HG02840 (cell line): ENCODE measurements at regions not wholly inside any gene's neighbourhood (a gene's known extent, or its start where the extent isn't known, plus 50 kb on each side); places are given as distances from the start of the nearest gene placed in this dataset.
"Not testable (repeated sequence)": the region's sequence is repeated elsewhere in the genome, so short reads cannot be mapped to it uniquely, and the experiment has no call there.

ENCODE experiments used
- ATAC-seq: cut with Tn5 transposase; IDR thresholded peaks from one replicate; pipeline ENCODE4 v1.9.1; 2021; ENCODE audit warnings: mild to moderate bottlenecking, moderate library complexity, moderate number of reproducible peaks; ENCODE audit not compliant: unreplicated experiment, low FRiP score

DNA sequence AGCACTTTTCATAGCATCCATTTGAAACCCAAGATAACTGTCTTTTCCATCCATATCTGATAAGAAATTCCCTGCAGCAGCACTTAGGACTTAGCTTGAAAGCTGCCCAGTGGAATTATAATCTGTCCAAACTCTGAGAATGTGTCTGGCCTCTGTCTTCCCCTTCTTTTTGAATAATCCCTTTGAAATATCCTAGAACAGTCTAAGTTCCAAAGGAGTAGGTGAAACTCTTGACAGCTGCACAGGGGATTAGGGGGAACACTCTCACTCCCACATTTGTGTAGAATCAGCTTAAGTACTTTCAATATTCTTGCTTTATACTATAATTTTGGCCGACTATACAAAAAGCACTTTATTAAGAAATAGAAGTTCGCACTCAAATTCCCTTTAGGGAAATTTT is 157.7 kb downstream of the PAPSS1 start:
- no peak for ATAC-seq

DNA sequence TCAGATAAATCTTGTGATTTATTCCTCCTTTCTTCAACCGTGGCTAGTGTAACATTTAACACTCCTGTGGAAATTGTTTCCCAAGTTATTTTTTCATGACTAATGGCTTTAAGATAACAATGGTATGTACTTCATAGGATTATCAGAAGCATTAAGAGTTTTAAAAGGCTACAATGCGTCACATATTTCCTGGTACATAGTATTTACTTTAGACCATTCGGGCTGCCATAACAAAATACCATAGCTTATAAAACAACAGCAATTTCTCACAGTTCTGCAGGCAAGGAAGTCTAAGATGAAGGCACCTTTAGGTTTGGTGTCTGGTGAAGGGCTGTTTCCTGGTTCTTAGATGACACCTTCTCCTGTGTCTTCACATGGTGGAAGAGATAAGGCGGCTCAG is 158.6 kb downstream of the PAPSS1 start:
- no peak for ATAC-seq

DNA sequence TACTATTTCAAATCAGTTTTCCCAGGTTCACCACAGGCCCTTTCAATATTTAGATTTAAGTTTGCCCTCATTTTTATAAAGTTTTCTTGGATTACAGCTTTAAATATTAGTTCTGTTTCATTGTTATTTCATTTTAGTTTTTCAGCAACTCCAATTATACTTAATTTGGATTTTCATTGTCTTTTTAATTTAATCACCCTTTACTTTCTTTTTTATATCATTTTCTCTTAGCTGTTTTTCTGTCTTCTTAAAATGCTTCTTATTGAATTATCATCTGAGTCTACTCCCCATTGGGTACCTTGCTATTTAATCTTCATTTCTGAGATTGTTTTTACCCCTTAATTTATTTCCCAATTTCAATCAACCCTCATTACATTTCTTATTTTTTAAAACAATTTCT is 160.4 kb downstream of the PAPSS1 start:
- ATAC-seq: no peak

DNA sequence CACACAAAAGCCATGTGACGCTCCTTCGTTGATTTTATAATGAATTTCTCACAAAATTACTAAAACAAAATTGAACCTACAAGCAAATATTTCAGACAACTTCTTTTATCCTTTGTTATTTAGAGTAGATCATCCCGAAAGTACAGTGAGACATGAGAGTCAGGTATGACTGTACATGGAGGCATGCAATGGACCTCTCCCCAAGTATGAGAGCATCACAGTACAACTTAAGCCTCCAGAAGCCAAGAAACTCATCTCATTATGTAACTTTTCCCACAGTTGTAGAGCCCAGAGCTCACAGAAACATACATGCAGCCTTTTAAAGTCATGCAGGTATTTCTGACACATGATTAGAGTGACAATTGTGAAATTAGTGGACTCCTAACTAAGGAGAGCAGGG is 167.7 kb downstream of the PAPSS1 start:
- ATAC-seq: no peak

DNA sequence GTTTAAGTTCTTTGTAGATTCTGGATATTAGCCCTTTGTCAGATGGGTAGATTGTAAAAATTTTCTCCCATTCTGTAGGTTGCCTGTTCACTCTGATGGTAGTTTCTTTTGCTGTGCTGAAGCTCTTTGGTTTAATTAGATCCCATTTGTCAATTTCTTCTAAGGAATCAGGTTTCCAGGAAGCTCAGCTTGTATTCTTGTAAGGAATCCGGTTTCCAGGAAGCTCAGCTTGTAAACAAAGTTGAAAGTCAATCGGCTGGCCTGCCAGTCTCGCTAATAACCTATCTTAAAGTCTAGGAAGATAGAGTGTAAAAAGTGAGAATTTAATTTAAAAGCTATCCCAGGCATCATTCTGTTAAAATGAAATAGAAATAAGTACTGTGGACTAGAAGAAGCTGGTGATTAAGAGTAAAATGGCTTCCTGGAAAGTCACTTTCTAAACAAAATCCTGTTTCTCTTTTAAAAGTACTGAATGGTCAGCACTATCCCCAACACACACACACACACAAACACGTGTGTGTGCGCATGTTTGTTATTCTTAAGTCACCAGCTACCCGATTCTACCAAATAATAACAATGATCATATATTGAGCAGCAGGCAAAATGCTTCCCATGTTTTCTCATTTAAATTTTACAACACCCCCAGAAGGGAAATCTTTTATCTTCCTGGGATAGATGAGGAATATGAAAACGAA is 171.7 kb downstream of the PAPSS1 start:
- ATAC-seq: no peak

DNA sequence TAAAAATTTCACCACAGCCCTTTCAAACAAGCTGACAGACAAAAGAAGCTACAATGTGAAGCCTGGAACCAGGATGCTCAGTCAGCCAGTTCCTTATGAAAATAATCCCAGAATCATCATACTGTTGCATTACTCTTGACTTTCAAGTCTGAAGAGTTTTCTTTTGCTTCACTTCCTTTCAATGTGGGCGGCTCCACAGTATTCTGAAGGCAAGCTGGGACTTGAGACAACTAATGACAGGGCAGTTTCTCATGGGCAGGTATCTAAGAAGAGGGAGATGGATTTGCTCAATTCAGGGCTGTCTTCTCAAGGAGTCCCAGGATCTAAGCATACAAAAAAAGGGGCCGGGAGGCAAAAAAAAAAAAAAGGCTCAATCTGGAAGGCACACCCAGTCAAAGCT is 173.4 kb downstream of the PAPSS1 start:
- ATAC-seq: no peak

DNA sequence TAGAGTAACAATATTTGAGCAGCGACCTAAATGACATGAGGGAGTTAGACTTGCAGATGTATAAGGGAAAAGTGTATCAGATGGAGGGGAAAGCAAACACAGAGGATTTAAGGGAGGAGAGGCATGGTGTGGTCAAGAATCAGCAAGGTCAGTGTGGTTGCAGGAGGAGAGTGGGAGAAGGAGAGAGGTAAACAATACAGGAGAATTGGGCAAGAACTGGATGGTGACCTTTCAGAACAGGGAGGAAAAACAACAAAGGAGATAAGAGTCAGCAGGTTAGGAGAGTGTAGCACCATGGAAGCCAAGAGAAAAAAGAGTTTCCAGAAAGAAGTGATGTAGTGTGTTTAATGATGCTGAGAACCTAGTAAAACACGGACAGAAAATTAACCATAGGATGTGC is 178.5 kb downstream of the PAPSS1 start:
- no peak for ATAC-seq

DNA sequence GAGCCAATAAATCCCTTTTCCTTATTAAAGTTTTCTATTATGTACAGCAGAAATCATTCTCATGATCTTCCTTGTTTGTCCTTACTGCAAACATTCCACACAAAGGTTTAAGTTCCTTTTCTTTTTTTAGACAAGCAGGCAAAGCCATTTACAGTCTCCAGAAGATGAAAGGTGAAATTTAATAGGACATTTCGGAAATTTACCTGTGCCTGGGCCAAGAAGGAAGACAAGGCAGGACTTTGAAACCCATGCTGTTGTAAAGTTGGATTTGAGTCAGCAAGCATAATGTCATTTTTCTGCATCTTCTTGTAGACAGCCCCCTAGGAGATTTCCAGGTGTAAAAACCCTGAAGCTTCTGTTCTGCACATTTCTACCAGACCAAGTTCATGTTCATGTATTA is 188.1 kb downstream of the PAPSS1 start:
- no peak for ATAC-seq

DNA sequence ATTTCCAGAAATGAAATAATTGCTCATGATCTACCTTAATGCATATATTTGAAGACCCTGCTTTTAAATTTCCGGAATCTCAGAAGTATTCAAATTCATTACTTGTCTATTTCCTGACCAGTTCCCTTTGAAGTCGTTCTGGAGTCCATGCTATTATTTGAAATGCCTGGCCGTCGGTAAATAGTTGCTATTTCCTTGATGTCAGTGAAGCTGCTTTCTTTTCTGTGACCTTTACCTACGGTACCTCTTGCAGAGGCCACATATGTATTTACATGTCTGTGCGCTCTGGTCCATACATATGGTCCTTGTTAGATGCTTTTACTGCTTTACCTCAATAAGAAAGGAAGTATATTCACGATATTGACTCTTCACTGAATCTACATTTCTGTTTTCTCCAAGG is 199.7 kb downstream of the PAPSS1 start:
- ATAC-seq: no peak

DNA sequence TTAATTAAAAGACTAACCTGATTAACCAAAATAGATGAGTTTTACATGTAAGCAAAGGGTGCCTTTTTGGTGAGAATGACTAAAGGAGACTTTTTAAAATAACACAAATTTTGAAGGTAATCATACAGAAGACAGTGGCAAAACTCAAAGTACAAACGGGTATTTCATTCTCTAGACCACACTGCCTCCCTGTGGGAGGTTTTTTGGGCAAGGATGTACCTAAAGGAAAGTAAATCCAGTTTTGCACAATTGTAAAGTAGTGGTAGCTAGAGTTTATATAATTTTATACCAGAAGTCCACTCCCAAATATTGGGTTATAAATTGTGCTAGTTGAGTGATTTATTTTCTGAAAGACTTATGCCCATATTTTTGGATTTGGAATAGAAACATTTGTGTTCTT is 201.0 kb downstream of the PAPSS1 start:
- ATAC-seq: no peak

DNA sequence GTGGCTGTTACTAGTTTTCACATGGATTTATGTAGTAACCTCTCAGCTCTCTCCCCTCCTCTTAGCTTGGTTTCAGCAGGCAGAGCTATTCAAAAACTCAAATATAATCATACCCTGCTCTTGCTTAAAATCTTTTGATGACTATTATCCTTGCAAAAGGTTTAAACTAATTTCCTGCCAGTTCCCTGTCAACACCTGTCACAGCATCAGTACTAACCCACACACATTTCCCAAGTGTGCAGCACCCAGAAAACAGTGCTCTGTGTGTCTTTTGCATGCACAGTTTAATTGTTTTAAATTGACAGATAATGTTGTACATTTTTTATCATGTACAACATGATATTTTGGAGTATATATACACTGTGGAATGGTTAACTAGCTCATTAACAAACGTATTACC is 202.0 kb downstream of the PAPSS1 start:
- ATAC-seq: no peak

DNA sequence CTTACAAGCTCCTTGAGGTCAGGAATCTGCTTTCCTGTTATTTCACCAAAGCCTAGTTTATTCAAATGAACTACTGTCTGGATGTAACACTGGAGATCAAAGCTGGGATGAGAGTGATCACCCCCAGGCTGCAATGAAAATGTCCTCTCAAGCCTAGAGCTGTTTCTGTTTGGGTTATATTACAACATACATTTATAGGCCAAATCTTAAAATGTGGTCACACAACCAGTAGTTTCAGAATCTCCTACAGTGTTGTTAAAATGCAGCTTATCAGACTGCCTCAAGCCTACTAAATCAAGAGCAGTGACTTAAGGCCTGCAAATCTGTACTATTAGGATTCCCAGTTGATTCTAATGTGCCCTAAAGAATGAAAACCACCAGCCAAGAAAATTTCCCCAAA is 207.5 kb downstream of the PAPSS1 start:
- ATAC-seq: no peak

DNA sequence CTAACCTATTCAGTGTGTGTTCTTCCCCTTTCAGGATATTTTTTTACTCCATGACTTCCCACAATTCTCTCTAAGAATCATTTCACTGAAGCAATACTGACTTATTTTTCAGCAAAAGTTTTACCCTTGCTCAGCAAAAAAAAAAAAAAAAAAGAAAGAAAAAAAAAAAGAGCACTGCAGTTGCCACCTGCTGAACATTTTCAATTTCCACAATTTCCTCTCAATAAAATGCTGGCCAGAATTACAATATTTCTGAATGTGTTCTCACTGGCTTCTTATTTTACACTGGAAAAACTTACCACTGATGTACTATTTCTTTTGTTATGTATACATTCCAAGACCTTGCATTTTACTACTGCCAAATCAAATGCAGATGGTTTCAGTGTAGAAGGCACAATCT is 210.4 kb downstream of the PAPSS1 start:
- no peak for ATAC-seq

DNA sequence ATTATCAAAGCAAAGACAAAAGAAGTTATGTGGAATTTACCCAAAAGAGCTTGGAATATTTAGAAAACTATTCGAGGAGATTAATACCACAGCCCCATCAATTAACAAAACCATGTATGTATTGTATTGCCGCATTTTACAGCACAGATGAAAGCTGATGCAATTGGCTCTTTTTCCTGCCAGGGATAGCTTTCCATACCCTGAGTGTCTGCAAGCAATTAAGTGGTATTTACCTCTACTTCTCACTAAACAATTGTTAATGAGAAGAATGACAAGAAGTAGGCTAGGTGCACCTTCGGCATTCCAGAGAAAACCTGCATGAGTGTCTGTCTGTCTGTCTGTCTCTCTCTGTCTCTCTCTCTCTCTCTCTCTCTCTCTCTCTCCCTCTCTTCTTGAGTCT is 219.5 kb downstream of the PAPSS1 start:
- ATAC-seq: no peak

DNA sequence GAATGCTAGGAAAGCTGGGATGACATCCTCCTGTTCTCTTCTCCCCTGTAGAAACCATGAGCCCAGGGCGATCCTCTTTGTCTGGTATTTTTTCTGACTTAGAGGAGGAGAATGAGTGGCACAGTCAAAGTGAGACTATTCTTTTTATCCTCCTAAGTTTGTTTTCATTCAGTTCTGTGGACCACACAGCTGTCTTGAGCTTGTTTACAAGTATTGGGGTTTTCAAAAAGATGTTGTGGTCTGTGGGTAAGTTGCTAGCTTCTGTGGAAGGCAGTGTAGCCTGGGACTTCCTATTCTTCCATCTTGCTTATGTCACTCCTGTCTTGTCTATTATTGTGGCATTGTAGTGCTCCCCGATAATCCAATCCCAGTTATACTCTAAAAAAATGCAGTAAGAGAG is 223.0 kb downstream of the PAPSS1 start:
- no peak for ATAC-seq

DNA sequence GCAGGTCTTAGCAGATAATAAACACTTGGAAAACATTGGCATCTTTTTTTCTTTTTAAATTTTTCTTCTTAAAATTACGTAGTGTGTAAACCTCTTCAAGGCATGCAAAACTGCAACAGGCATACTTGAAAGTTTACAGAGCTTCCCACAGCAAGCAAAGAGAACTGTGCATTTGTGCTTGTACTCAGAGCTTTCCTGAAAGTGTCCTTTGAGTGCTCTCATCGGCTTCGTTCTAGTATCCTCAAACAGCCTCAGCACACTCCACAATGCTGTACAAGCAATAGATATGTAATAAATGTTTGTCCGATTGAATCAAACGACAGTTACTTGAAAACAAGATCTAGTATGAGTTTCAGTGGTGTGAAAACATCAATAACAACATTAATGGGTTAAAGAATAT is 227.5 kb downstream of the PAPSS1 start:
- no peak for ATAC-seq

DNA sequence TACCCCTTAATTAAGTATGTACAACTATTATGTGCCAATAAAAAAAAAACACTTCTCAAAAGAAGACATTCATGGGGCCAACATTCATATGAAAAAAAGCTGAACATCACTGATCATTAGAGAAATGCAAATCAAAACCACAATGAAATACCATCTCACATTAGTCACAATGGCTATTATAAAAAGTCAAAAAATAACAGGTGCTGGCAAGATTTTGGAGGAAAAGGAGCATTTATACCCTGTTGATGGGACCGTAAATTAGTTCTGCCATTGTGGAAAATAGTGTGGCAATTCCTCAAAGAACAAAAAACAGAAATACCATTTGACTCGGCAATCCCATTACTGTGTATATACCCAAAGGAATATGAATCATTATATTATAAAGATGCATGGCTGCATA is 229.9 kb downstream of the PAPSS1 start:
- no peak for ATAC-seq

DNA sequence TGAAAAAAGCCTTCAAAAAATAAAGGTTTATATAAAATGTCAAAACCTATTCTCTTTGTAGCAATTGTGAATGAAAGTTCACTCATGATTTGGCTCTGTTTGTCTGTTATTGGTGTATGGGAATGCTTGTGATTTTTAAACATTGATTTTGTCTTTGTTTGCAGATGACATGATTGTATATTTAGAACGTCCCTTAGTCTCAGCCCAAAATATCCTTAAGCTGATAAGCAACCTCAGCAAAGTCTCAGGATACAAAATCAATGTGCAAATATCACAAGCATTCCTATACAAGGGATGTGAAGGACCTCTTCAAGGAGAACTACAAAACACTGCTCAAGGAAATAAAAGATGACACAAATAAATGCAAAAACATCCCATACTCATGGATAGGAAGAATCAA is 236.4 kb downstream of the PAPSS1 start:
- not testable (repeated sequence) for ATAC-seq

DNA sequence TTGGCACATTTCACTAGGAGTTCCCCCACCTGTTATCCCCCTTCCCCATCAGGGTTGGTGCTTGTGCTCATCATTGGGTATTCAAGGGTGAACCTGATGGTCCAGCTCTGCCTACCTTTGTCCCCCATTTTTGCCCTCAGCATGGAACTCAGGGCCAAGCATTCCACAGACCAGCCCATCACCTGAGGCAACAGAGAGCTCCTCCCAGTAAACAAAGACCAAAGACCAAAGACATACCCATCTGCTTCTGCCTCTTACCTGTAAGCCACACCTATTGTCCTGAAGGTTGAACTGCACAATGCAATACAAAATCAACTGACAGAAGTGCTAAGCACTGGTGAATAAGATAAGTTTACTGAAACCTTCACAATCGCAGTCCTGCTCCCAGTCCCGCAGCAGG is 237.5 kb downstream of the PAPSS1 start:
- no peak for ATAC-seq

DNA sequence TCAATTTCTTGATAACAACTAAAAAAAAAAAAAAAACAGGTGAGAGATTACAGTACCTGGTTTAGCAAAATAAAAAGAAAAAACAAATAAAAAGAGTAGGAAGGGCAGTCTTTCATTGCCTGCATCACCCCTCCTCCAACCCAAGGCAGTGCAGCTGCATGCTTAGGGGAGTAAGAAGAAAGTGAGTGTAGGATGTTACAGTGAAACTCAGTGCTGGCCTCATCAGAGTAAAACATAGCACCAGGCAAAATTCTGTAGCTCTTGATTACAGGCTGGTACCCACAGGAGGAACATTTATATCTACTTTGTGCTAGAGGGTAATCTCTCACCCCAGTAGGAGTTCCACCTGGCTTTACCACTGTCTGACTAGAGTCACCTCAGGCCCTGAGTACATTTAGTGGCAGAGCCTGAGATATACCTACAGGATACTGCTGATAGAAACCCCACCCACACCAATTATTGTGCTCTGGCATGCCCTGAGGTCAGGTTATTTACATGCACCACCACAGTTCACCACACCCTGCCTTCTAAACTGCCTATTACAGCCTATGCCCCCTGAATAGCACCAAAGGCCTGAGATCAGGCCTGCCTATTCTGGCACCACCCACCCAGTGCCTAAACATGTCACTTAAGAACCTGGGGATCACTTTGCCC is 241.6 kb downstream of the PAPSS1 start:
- no peak for ATAC-seq

DNA sequence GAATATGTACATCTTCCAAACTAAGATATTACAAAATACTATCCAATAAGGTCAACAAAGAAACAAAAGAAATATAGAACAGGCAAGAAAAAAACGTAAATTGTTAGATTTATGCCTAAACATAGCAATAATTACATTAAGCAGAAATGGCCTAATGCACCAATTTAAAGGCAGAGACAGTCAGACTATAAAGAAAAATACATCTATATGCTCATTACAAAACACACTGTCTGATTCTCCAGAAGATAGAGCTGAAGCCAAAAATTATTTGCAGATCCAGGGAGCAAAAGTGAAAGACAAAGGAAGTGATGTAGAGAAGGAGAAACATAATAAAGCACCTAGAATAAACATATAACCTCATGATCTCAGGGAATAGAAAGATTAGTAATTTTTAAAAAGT is 246.9 kb downstream of the PAPSS1 start:
- no peak for ATAC-seq

DNA sequence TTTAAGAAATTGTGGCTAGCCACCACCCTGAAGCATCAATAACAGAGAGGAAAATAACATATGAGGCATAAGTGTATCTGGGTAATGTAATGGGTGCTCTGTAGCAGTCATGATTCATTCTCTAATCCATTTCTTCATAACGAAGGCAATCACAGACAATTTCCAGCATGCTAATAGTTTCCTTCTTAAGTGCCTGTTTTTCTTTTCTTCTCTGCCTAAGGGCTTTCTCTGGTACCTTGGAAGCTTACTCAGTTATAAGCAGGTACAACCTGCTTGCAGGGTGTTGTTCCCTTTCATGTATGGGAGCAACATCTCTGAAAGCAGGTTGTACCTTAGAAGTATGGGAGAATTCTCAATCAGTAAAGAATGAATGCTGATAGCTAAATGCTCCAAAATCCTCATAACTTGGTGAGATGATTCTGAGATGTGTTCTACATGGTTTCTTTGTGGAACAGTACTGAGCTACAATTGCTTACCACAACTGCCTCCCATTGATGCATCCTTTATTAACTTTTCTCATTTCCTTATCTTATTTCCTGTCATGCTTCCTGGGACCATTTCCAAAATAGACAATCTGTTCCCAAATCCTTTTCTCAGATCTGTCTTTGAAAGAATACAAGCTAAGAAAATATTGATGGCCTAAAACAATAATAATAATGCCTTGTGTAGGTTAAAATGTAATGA is 247.6 kb downstream of the PAPSS1 start:
- ATAC-seq: no peak
